Fibroblast of lung (primary cell): ENCODE measurements at regions not wholly inside any gene's neighbourhood (a gene's known extent, or its start where the extent isn't known, plus 50 kb on each side); places are given as distances from the start of the nearest gene placed in this dataset.

Source experiments
- DNase-seq, 2 donors: peaks; one replicate each; pipeline versions ENCODE4 v3.0.0 to v3.0.0-alpha.2; 2010; ENCODE audit warnings: low read depth in 2 of 2
- H2AFZ ChIP-seq: 2 replicates; pipeline ENCODE4 v1.5.1; 2012; ENCODE audit warnings: low read length, control low read depth, inconsistent platforms
- H3K27ac ChIP-seq: 2 replicates; pipeline ENCODE4 v1.5.1; 2011; ENCODE audit warnings: low read length, control low read depth; ENCODE audit not compliant: insufficient read depth
- H3K27me3 ChIP-seq: 2 replicates; pipeline ENCODE4 v1.5.1; 2011; ENCODE audit warnings: mild to moderate bottlenecking, low read length; ENCODE audit not compliant: control insufficient read depth, insufficient read depth
- H3K36me3 ChIP-seq: 2 replicates; pipeline ENCODE4 v1.5.1; 2011; ENCODE audit warnings: low read length; ENCODE audit not compliant: control insufficient read depth, insufficient read depth
- H3K4me1 ChIP-seq: 2 replicates; pipeline ENCODE4 v1.5.1; 2011; ENCODE audit warnings: low read length; ENCODE audit not compliant: control insufficient read depth, insufficient read depth; ENCODE audit errors: extremely low read depth
- H3K4me2 ChIP-seq: 2 replicates; pipeline ENCODE4 v1.5.1; 2011; ENCODE audit warnings: low read length, control low read depth; ENCODE audit not compliant: insufficient read depth; ENCODE audit errors: extremely low read depth
- H3K4me3 ChIP-seq, 4 experiments: fragments of 200-600 bp in 1 of 4; sonication (generic) in 1 of 4; replicated peaks in 1 of 4; 2 replicates each; pipeline ENCODE4 v1.5.1; 2011 to 2016; ENCODE audit warnings: low read length in 4 of 4, low read depth in 3 of 4, mild to moderate bottlenecking in 3 of 4, control low read depth in 2 of 4, inconsistent platforms in 1 of 4, mixed read lengths in 1 of 4; ENCODE audit not compliant: insufficient read depth in 1 of 4; ENCODE audit errors: control extremely low read depth in 1 of 4
- H3K79me2 ChIP-seq: 2 replicates; pipeline ENCODE4 v1.5.1; 2012; ENCODE audit warnings: mild to moderate bottlenecking, low read length, inconsistent platforms; ENCODE audit not compliant: control insufficient read depth, insufficient read depth
- H3K9ac ChIP-seq: 2 replicates; pipeline ENCODE4 v1.5.1; 2011; ENCODE audit warnings: mild to moderate bottlenecking, low read length, control low read depth; ENCODE audit not compliant: insufficient read depth
- H3K9me3 ChIP-seq: 2 replicates; pipeline ENCODE4 v1.5.1; 2012; ENCODE audit warnings: low read depth, low read length; ENCODE audit not compliant: control insufficient read depth, insufficient read depth
- H4K20me1 ChIP-seq: 2 replicates; pipeline ENCODE4 v1.5.1; 2011; ENCODE audit warnings: low read length; ENCODE audit not compliant: control insufficient read depth, insufficient read depth; ENCODE audit errors: extremely low read depth
- CTCF ChIP-seq, 2 donors: IDR thresholded peaks in 1 of 2; conservative IDR thresholded peaks in 1 of 2; 1 replicate in 1 of 2; 2 replicates in 1 of 2; pipeline ENCODE4 v1.5.1; 2011 to 2012; ENCODE audit warnings: low read length in 2 of 2, control low read depth in 1 of 2, inconsistent platforms in 1 of 2, low read depth in 1 of 2, mild to moderate bottlenecking in 1 of 2
- EZH2 ChIP-seq: IDR thresholded peaks from 2 replicates; pipeline ENCODE4 v1.5.1; 2012; ENCODE audit warnings: low read length, control low read depth, mild to moderate bottlenecking; ENCODE audit errors: missing control alignments

GRCh38 chr3:171535133-171535532, 74.9 kb upstream of the TNIK start:
- Histone ChIP-seq H3K9me3 (no peaks in the 10 kb centered on the region), H3K4me2 (no peak overlapping the region), H3K27me3 (no peaks in the 10 kb centered on the region), H2AFZ (no peak overlapping the region), H3K9ac (no peak overlapping the region), H3K4me1 (no peaks in the 10 kb centered on the region), H3K79me2 (no peaks in the 10 kb centered on the region), H3K36me3 (no peaks in the 10 kb centered on the region), H3K27ac (no peak overlapping the region), H3K4me3 (no peak overlapping the region), H4K20me1 (no peaks in the 10 kb centered on the region)
- TF ChIP-seq EZH2 (no peak), CTCF (conservative IDR thresholded peaks at IDR 0.05 in 1 of 2, IDR thresholded peaks at IDR 0.05 in 1 of 2; ENCODE audit: low read depth in 1 of 2, low read length in 2 of 2) (no peak)
- peak in 1 of 2 donors; percentile 14 for DNase-seq

- H3K4me1 ChIP-seq = no peaks in the 10 kb centered on the region
- no peaks in the 10 kb centered on the region for H3K27me3 ChIP-seq
- H3K79me2 ChIP-seq = no peaks in the 10 kb centered on the region
- H3K4me3 ChIP-seq = no peak overlapping the region
- no peaks in the 10 kb centered on the region for H3K9me3 ChIP-seq
- no peak overlapping the region for H2AFZ ChIP-seq
- no peaks in the 10 kb centered on the region for H3K36me3 ChIP-seq
- no peaks in the 10 kb centered on the region for H4K20me1 ChIP-seq
- H3K27ac ChIP-seq = no peak overlapping the region
- DNase-seq = no peak
- no peak overlapping the region for H3K9ac ChIP-seq
- TF ChIP-seq CTCF (conservative IDR thresholded peaks at IDR 0.05 in 1 of 2, IDR thresholded peaks at IDR 0.05 in 1 of 2; ENCODE audit: low read depth in 1 of 2, low read length in 2 of 2) (no peak), EZH2 (no peak)
- H3K4me2 ChIP-seq = no peak overlapping the region
Measured at GRCh38 chr3:171533702-171534101, 73.5 kb upstream of the TNIK start.

- no peaks in the 10 kb centered on the region for H4K20me1 ChIP-seq
Measured at GRCh38 chr3:171532294-171532693, 72.1 kb upstream of the TNIK start.

More at GRCh38 chr3:171532294-171532693, 72.1 kb upstream of the TNIK start:
- DNase-seq = no peak
- H3K4me3 ChIP-seq = no peak overlapping the region
- no peak overlapping the region for H3K4me2 ChIP-seq
- TF ChIP-seq CTCF (conservative IDR thresholded peaks at IDR 0.05 in 1 of 2, IDR thresholded peaks at IDR 0.05 in 1 of 2; ENCODE audit: low read depth in 1 of 2, low read length in 2 of 2) (no peak), EZH2 (no peak)
- H3K9ac ChIP-seq = no peak overlapping the region
- H3K9me3 ChIP-seq = no peaks in the 10 kb centered on the region
- H3K4me1 ChIP-seq = no peaks in the 10 kb centered on the region
- H3K36me3 ChIP-seq = no peaks in the 10 kb centered on the region
- H3K27me3 ChIP-seq = no peaks in the 10 kb centered on the region
- H3K79me2 ChIP-seq = no peaks in the 10 kb centered on the region
- no peak overlapping the region for H3K27ac ChIP-seq
- H2AFZ ChIP-seq = no peak overlapping the region
